GM23338 (cell line): ENCODE measurements at regions not wholly inside any gene's neighbourhood (a gene's known extent, or its start where the extent isn't known, plus 50 kb on each side); places are given as distances from the start of the nearest gene placed in this dataset.

Experiments
- ATAC-seq: fragments of 200-7000 bp; cut with Tn5 transposase; 3 replicates; pipeline ENCODE4 v1.9.1; 2020
- DNase-seq: peaks from one replicate; pipeline ENCODE4 v3.0.0-alpha.2; 2015; ENCODE audit warnings: low spot score
- H2AFZ ChIP-seq: fragments of 200-600 bp; sonication (generic); 2 replicates; pipeline ENCODE4 v1.8.0; 2016; ENCODE audit warnings: antibody characterized with exemption, mild to moderate bottlenecking, moderate library complexity
- H3F3A ChIP-seq: fragments of 200-600 bp; sonication (generic); replicated peaks from 2 replicates; pipeline ENCODE4 v1.8.0; 2017; ENCODE audit warnings: antibody characterized with exemption, mixed run types, low read depth
- H3K27ac ChIP-seq: fragments of 200-600 bp; sonication (generic); 2 replicates; pipeline ENCODE4 v1.6.1; 2016; ENCODE audit warnings: low read depth
- H3K27me3 ChIP-seq: fragments of 200-600 bp; sonication (generic); 2 replicates; pipeline ENCODE4 v1.8.0; 2016; ENCODE audit warnings: mild to moderate bottlenecking, mixed run types, moderate library complexity; ENCODE audit not compliant: insufficient read depth
- H3K36me3 ChIP-seq: fragments of 200-600 bp; sonication (generic); 2 replicates; pipeline ENCODE4 v1.8.0; 2016; ENCODE audit warnings: mild to moderate bottlenecking; ENCODE audit not compliant: insufficient read depth
- H3K4me1 ChIP-seq: fragments of 200-600 bp; sonication (generic); 2 replicates; pipeline ENCODE4 v1.8.0; 2016; ENCODE audit warnings: mild to moderate bottlenecking, moderate library complexity; ENCODE audit not compliant: insufficient read depth
- H3K4me2 ChIP-seq: fragments of 200-600 bp; sonication (generic); 2 replicates; pipeline ENCODE4 v1.7.1; 2017; ENCODE audit warnings: mixed run types
- H3K4me3 ChIP-seq: fragments of 200-600 bp; sonication (generic); 2 replicates; pipeline ENCODE4 v1.6.1; 2016; ENCODE audit warnings: mixed run types
- H3K79me2 ChIP-seq: fragments of 200-600 bp; sonication (generic); replicated peaks from 2 replicates; pipeline ENCODE4 v1.8.0; 2017; ENCODE audit warnings: mild to moderate bottlenecking; ENCODE audit not compliant: insufficient read depth
- H3K9me2 ChIP-seq: fragments of 200-600 bp; sonication (generic); 2 replicates; pipeline ENCODE4 v1.8.0; 2017; ENCODE audit not compliant: insufficient read depth
- H4K20me1 ChIP-seq: fragments of 200-600 bp; sonication (generic); replicated peaks from 2 replicates; pipeline ENCODE4 v1.8.0; 2017; ENCODE audit warnings: mild to moderate bottlenecking; ENCODE audit not compliant: insufficient read depth
- H3K27ac Mint-ChIP-seq: 2 replicates; pipeline ENCODE4 v1.8.0; 2020; ENCODE audit warnings: inconsistent platforms, mild to moderate bottlenecking, moderate library complexity, mixed read lengths
- H3K27me3 Mint-ChIP-seq: 3 replicates; pipeline ENCODE4 v1.8.0; 2022; ENCODE audit warnings: low read depth, mild to moderate bottlenecking, moderate library complexity, mixed read lengths, inconsistent platforms; ENCODE audit not compliant: insufficient read depth, poor library complexity
- H3K36me3 Mint-ChIP-seq: 3 replicates; pipeline ENCODE4 v1.8.0; 2021; ENCODE audit warnings: low read depth, mild to moderate bottlenecking, inconsistent platforms, moderate library complexity, mixed read lengths
- H3K4me1 Mint-ChIP-seq: 3 replicates; pipeline ENCODE4 v1.8.0; 2020; ENCODE audit warnings: mild to moderate bottlenecking, inconsistent platforms, mixed read lengths
- H3K4me3 Mint-ChIP-seq: 3 replicates; pipeline ENCODE4 v1.8.0; 2021; ENCODE audit warnings: moderate library complexity, mild to moderate bottlenecking, inconsistent platforms, mixed read lengths
- H3K9me3 Mint-ChIP-seq: 3 replicates; pipeline ENCODE4 v1.8.0; 2020; ENCODE audit warnings: moderate library complexity, mild to moderate bottlenecking, inconsistent platforms, mixed read lengths
- CREB1 ChIP-seq: fragments of 250-450 bp; sonication (Bioruptor Pico); IDR thresholded peaks from 2 replicates; pipeline ENCODE4 v1.5.0; 2020; ENCODE audit warnings: low read depth, mild to moderate bottlenecking, moderate library complexity
- CTCF ChIP-seq, 2 experiments: fragments of 200-600 bp in 1 of 2; sonication (generic) in 1 of 2; conservative IDR thresholded peaks; 2 replicates each; pipeline versions ENCODE4 v1.5.1 to v1.6.1; 2016 to 2017; ENCODE audit warnings: antibody characterized with exemption in 2 of 2, low read depth in 2 of 2, mild to moderate bottlenecking in 2 of 2, moderate library complexity in 1 of 2
- ETS1 ChIP-seq: IDR thresholded peaks from 2 replicates; pipeline ENCODE4 v1.6.1; 2016; ENCODE audit warnings: antibody characterized with exemption
- EZH2phosphoT487 ChIP-seq: fragments of 200-600 bp; sonication (generic); IDR thresholded peaks from one replicate; pipeline ENCODE4 v1.8.1; 2018; ENCODE audit warnings: antibody characterized with exemption; ENCODE audit not compliant: unreplicated experiment
- JUNB ChIP-seq: IDR thresholded peaks from one replicate; pipeline ENCODE4 v1.6.1; 2016; ENCODE audit warnings: antibody characterized with exemption; ENCODE audit not compliant: unreplicated experiment
- REST ChIP-seq: IDR thresholded peaks from one replicate; pipeline ENCODE4 v1.6.1; 2018; ENCODE audit warnings: antibody characterized with exemption; ENCODE audit not compliant: unreplicated experiment
- STAT1 ChIP-seq: IDR thresholded peaks from one replicate; pipeline ENCODE4 v1.6.1; 2016; ENCODE audit warnings: antibody characterized with exemption; ENCODE audit not compliant: unreplicated experiment
- ZNF114 ChIP-seq: fragments of 250-450 bp; sonication (Bioruptor Pico); IDR thresholded peaks from 2 replicates; pipeline ENCODE4 v1.5.0; 2020; ENCODE audit warnings: mild to moderate bottlenecking, moderate library complexity
- ZNF331 ChIP-seq: fragments of 250-450 bp; sonication (Bioruptor Pico); IDR thresholded peaks from 2 replicates; pipeline ENCODE4 v1.5.0; 2020; ENCODE audit warnings: low read depth, mild to moderate bottlenecking, moderate library complexity

- ATAC-seq (no peak), DNase-seq (no peak)
- Mint-ChIP-seq H3K9me3 (no peaks in the 10 kb centered on the region), H3K36me3 (no peaks in the 10 kb centered on the region), H3K27ac (no peak overlapping the region), H3K4me1 (peaks cover 18% of the 10 kb centered on the region), H3K4me3 (no peak overlapping the region), H3K27me3 (no peaks in the 10 kb centered on the region)
- Histone ChIP-seq H3K4me2 (no peak overlapping the region), H3K4me1 (peaks cover 12% of the 10 kb centered on the region), H3K27me3 (no peaks in the 10 kb centered on the region), H3K79me2 (no peaks in the 10 kb centered on the region), H4K20me1 (no peaks in the 10 kb centered on the region), H3F3A (no peaks in the 10 kb centered on the region), H2AFZ (no peak overlapping the region), H3K4me3 (no peak overlapping the region), H3K36me3 (no peaks in the 10 kb centered on the region), H3K27ac (no peak overlapping the region), H3K9me2 (no peaks in the 10 kb centered on the region)
- TF ChIP-seq REST (no peak), EZH2phosphoT487 (no peak), CREB1 (no peak), CTCF (conservative IDR thresholded peaks at IDR 0.05; ENCODE audit: low read depth in 2 of 2) (no peak), ZNF114 (no peak)
Observed at GRCh38 chrX:38862100-38862499, 60.8 kb downstream of the MID1IP1 start.

GRCh38 chrX:38864165-38864564 lies 62.9 kb downstream of the MID1IP1 start:
- H3K36me3 ChIP-seq = no peaks in the 10 kb centered on the region
- no peak overlapping the region for H3K27ac ChIP-seq
- H3K4me2 ChIP-seq = no peak overlapping the region
- Mint-ChIP-seq H3K9me3 (no peaks in the 10 kb centered on the region; the same call in 2 of the 3 replicates), H3K4me1 (peaks cover 23% of the 10 kb centered on the region), H3K4me3 (no peak overlapping the region), H3K27me3 (no peaks in the 10 kb centered on the region), H3K36me3 (no peaks in the 10 kb centered on the region), H3K27ac (no peak overlapping the region)
- H3K4me1 ChIP-seq = peaks cover 21% of the 10 kb centered on the region
- DNase-seq (no peak), ATAC-seq (no peak)
- H2AFZ ChIP-seq = no peak overlapping the region
- no peak overlapping the region for H3K4me3 ChIP-seq
- H3K9me2 ChIP-seq = no peaks in the 10 kb centered on the region
- H3F3A ChIP-seq = no peaks in the 10 kb centered on the region
- no peaks in the 10 kb centered on the region for H4K20me1 ChIP-seq
- H3K27me3 ChIP-seq = no peaks in the 10 kb centered on the region
- H3K79me2 ChIP-seq = no peaks in the 10 kb centered on the region
- TF ChIP-seq ZNF331 (CRISPR knock-in tag) (no peak), ETS1 (no peak), CTCF (conservative IDR thresholded peaks at IDR 0.05; ENCODE audit: low read depth in 2 of 2) (no peak), STAT1 (no peak), REST (no peak), CREB1 (no peak), EZH2phosphoT487 (no peak), JUNB (no peak), ZNF114 (no peak)
